ENCODE measurements at regions not wholly inside any gene's neighbourhood (a gene's known extent, or its start where the extent isn't known, plus 50 kb on each side); places are given as distances from the start of the nearest gene placed in this dataset.

GRCh38 chr20:19964289-19965265, 52.6 kb upstream of the NAA20 start (continued):
- TF ChIP-seq KDM5A (IDR thresholded peaks at IDR 0.05; ENCODE audit: borderline replicate concordance, low read length) (no peak), MAF1 (CRISPR knock-in tag; IDR thresholded peaks at IDR 0.05; ENCODE audit: borderline replicate concordance) (no peak), ZNF329 (CRISPR knock-in tag; IDR thresholded peaks at IDR 0.05; ENCODE audit: low read depth) (peak; percentile 96), ZNF232 (CRISPR knock-in tag; IDR thresholded peaks at IDR 0.05; ENCODE audit: borderline replicate concordance) (peak; percentile 100), PAF1 (CRISPR knock-in tag; IDR thresholded peaks at IDR 0.05) (0 out of 2 replicates have a peak, but pooled peaks have one; percentile 78), ZNF83 (CRISPR knock-in tag; IDR thresholded peaks at IDR 0.05; ENCODE audit: borderline replicate concordance) (peak; percentile 100), GRHL1 (CRISPR knock-in tag; conservative IDR thresholded peaks at IDR 0.05) (peak; percentile 58; the same call in 1 of the 2 replicates), ZNF782 (CRISPR knock-in tag; IDR thresholded peaks at IDR 0.05; ENCODE audit: borderline replicate concordance) (peak; percentile 100), HNRNPL (IDR thresholded peaks at IDR 0.05; ENCODE audit: low read depth, low read length) (no peak), MLLT10 (CRISPR knock-in tag; IDR thresholded peaks at IDR 0.05) (no peak), ZNF121 (CRISPR knock-in tag; IDR thresholded peaks at IDR 0.05) (peak; percentile 92), FUBP1 (CRISPR knock-in tag; IDR thresholded peaks at IDR 0.05; ENCODE audit: borderline replicate concordance) (peak; percentile 100; the same call in 1 of the 2 replicates), MXI1 (IDR thresholded peaks at IDR 0.05; ENCODE audit: borderline replicate concordance, low read depth, low read length) (peak; percentile 99), ZNF331 (CRISPR knock-in tag; IDR thresholded peaks at IDR 0.05) (peak; percentile 100), AFF4 (CRISPR knock-in tag; IDR thresholded peaks at IDR 0.05) (no peak), IKZF4 (CRISPR knock-in tag; IDR thresholded peaks at IDR 0.05; ENCODE audit: borderline replicate concordance, low read depth, not compliant biosample characterization) (peak; percentile 100), ZIK1 (CRISPR knock-in tag; IDR thresholded peaks at IDR 0.05; ENCODE audit: borderline replicate concordance, low read depth) (peak; percentile 100), ATRX (CRISPR knock-in tag; IDR thresholded peaks at IDR 0.05; ENCODE audit: borderline replicate concordance) (peak; percentile 96), ZNF503 (CRISPR knock-in tag; IDR thresholded peaks at IDR 0.05) (peak; percentile 99)

Measured in HepG2 (cell line).